HCT116 (cell line): ENCODE measurements at regions not wholly inside any gene's neighbourhood (a gene's known extent, or its start where the extent isn't known, plus 50 kb on each side); places are given as distances from the start of the nearest gene placed in this dataset.

Experiments used
- ATAC-seq: fragments of 200-7000 bp; cut with Tn5 transposase; 2 replicates; pipeline ENCODE4 v1.9.1; 2020; ENCODE audit warnings: mild to moderate bottlenecking, moderate library complexity
- BruUV-seq: library from RNA; stranded (reverse); fragments of 400-500 nt; replicated peaks from 2 replicates; lab custom pipeline; 2021; lab: Mats Ljungman, UMichigan
- CTCF ChIA-PET: fragments of 300-600 bp; sonication (Branson Sonifier 250); formaldehyde crosslinking; loops from one replicate; lab custom pipeline; 2021; ENCODE audit warnings: antibody characterized with exemption; lab: Charles Lee
- POLR2A ChIA-PET: fragments of 300-600, 350-600 bp; sonication (Branson Sonifier 250); formaldehyde crosslinking; loops from one replicate; lab custom pipeline; 2021; ENCODE audit warnings: antibody characterized with exemption; lab: Charles Lee
- RAD21 ChIA-PET, 2 experiments: fragments of 300-600 bp; sonication (Branson Sonifier 250); formaldehyde crosslinking; loops; one replicate each; lab custom pipeline; 2023; ENCODE audit warnings: low total read pairs in 2 of 2; ENCODE audit not compliant: uncharacterized antibody in 2 of 2, unreplicated experiment in 2 of 2, low non-redundant PET in 1 of 2; lab: Charles Lee
- DNase-seq: peaks from one replicate; pipeline ENCODE4 v3.0.0-alpha.2; 2010; ENCODE audit warnings: low read depth, low spot score
- H2AFZ ChIP-seq: fragments of 200-600 bp; shearing (Covaris generic), sonication (generic); 2 replicates; pipeline ENCODE4 v1.6.1; 2017; ENCODE audit warnings: low read depth, mixed run types, mixed read lengths, antibody characterized with exemption, low read length; ENCODE audit not compliant: poor library complexity, severe bottlenecking
- H3K27ac ChIP-seq: 2 replicates; pipeline ENCODE4 v1.5.1; 2012; ENCODE audit warnings: low read depth, low read length
- H3K27me3 ChIP-seq: fragments of 200-600 bp; sonication (generic); 2 replicates; pipeline ENCODE4 v1.6.1; 2016; ENCODE audit warnings: mixed run types, low read length, mixed read lengths; ENCODE audit not compliant: insufficient read depth
- H3K36me3 ChIP-seq, 2 experiments: fragments of 200-500 bp in 1 of 2; fragments of 200-600 bp in 1 of 2; sonication (Bioruptor generic) in 1 of 2; sonication (generic) in 1 of 2; 2 replicates each; pipeline versions ENCODE4 v1.5.1 to v1.6.1; 2014 to 2016; ENCODE audit warnings: low read length in 2 of 2, inconsistent platforms in 1 of 2, mixed read lengths in 1 of 2, mixed run types in 1 of 2; ENCODE audit not compliant: insufficient read depth in 2 of 2, control insufficient read depth in 1 of 2
- H3K4me1 ChIP-seq, 2 experiments: fragments of 200-600 bp in 1 of 2; sonication (generic) in 1 of 2; 2 replicates each; pipeline versions ENCODE4 v1.5.1 to v1.6.1; 2012 to 2017; ENCODE audit warnings: low read length in 2 of 2, inconsistent platforms in 1 of 2, mild to moderate bottlenecking in 1 of 2, mixed read lengths in 1 of 2, mixed run types in 1 of 2, moderate library complexity in 1 of 2; ENCODE audit not compliant: insufficient read depth in 2 of 2, control insufficient read depth in 1 of 2
- H3K4me2 ChIP-seq: fragments of 200-600 bp; sonication (generic); 2 replicates; pipeline ENCODE4 v1.6.1; 2017; ENCODE audit warnings: mixed run types, low read length, mixed read lengths
- H3K4me3 ChIP-seq, 2 experiments: fragments of 200-600 bp in 1 of 2; sonication (generic) in 1 of 2; replicated peaks in 1 of 2; 2 replicates each; pipeline ENCODE4 v1.5.1; 2011 to 2016; ENCODE audit warnings: low read length in 2 of 2, control low read depth in 1 of 2, low read depth in 1 of 2, mild to moderate bottlenecking in 1 of 2, mixed read lengths in 1 of 2, mixed run types in 1 of 2
- H3K79me2 ChIP-seq: fragments of 200-600 bp; sonication (generic); 2 replicates; pipeline ENCODE4 v1.6.1; 2017; ENCODE audit warnings: mild to moderate bottlenecking, mixed run types, low read length, moderate library complexity, mixed read lengths; ENCODE audit not compliant: insufficient read depth
- H3K9ac ChIP-seq: fragments of 200-600 bp; sonication (generic); 2 replicates; pipeline ENCODE4 v1.6.1; 2016; ENCODE audit warnings: low read length, mixed read lengths
- H3K9me2 ChIP-seq: fragments of 200-600 bp; sonication (generic), shearing (Covaris generic); 2 replicates; pipeline ENCODE4 v1.6.1; 2017; ENCODE audit warnings: mixed run types, mild to moderate bottlenecking, moderate library complexity; ENCODE audit not compliant: insufficient read depth
- H3K9me3 ChIP-seq, 2 experiments: fragments of 200-500 bp in 1 of 2; fragments of 200-600 bp in 1 of 2; sonication (Bioruptor generic) in 1 of 2; sonication (generic) in 1 of 2; 2 replicates each; pipeline ENCODE4 v1.6.1; 2014 to 2017; ENCODE audit warnings: low read length in 2 of 2, mixed read lengths in 2 of 2, inconsistent platforms in 1 of 2, low read depth in 1 of 2, mild to moderate bottlenecking in 1 of 2, mixed run types in 1 of 2, moderate library complexity in 1 of 2; ENCODE audit not compliant: control insufficient read depth in 1 of 2, insufficient read depth in 1 of 2
- H4K20me1 ChIP-seq: fragments of 200-600 bp; sonication (generic), shearing (Covaris generic); 2 replicates; pipeline ENCODE4 v1.6.1; 2017; ENCODE audit warnings: mixed run types, mild to moderate bottlenecking, moderate library complexity; ENCODE audit not compliant: insufficient read depth
- ATF3 ChIP-seq: IDR thresholded peaks from 2 replicates; pipeline ENCODE4 v1.6.1; 2012
- CBX3 ChIP-seq: IDR thresholded peaks from 2 replicates; pipeline ENCODE4 v1.6.1; 2012; ENCODE audit warnings: low read depth
- CEBPB ChIP-seq: IDR thresholded peaks from 2 replicates; pipeline ENCODE4 v1.6.1; 2012; ENCODE audit warnings: low read depth
- CTCF ChIP-seq, 3 experiments: fragments of 200-600 bp in 1 of 3; sonication (generic) in 1 of 3; IDR thresholded peaks in 2 of 3; conservative IDR thresholded peaks in 1 of 3; 2 replicates each; pipeline ENCODE4 v1.5.1; 2012 to 2017; ENCODE audit warnings: low read depth in 2 of 3, low read length in 2 of 3, antibody characterized with exemption in 1 of 3, borderline replicate concordance in 1 of 3, control low read depth in 1 of 3, mild to moderate bottlenecking in 1 of 3, mixed read lengths in 1 of 3, mixed run types in 1 of 3, moderate library complexity in 1 of 3; ENCODE audit not compliant: insufficient read depth in 1 of 3
- EGR1 ChIP-seq: IDR thresholded peaks from 2 replicates; pipeline ENCODE4 v1.6.1; 2012; ENCODE audit warnings: low read depth
- ELF1 ChIP-seq: IDR thresholded peaks from 2 replicates; pipeline ENCODE4 v1.6.1; 2012; ENCODE audit warnings: low read depth, borderline replicate concordance
- EZH2 ChIP-seq: fragments of 200-600 bp; sonication (generic); IDR thresholded peaks from 2 replicates; pipeline ENCODE4 v1.6.1; 2017; ENCODE audit warnings: antibody characterized with exemption, mixed run types
- EZH2phosphoT487 ChIP-seq: fragments of 200-600 bp; IDR thresholded peaks from 2 replicates; pipeline ENCODE4 v1.6.1; 2018; ENCODE audit warnings: antibody characterized with exemption, borderline replicate concordance
- FOSL1 ChIP-seq: IDR thresholded peaks from 2 replicates; pipeline ENCODE4 v1.6.1; 2012; ENCODE audit warnings: low read depth
- JUND ChIP-seq: IDR thresholded peaks from 2 replicates; pipeline ENCODE4 v1.6.1; 2012
- POLR2AphosphoS5 ChIP-seq: IDR thresholded peaks from 2 replicates; pipeline ENCODE4 v1.6.1; 2011; ENCODE audit warnings: mild to moderate bottlenecking, low read depth, low read length, moderate library complexity
- RAD21 ChIP-seq: IDR thresholded peaks from 2 replicates; pipeline ENCODE4 v1.6.1; 2012; ENCODE audit warnings: low read depth, mild to moderate bottlenecking
- REST ChIP-seq: IDR thresholded peaks from 2 replicates; pipeline ENCODE4 v1.6.1; 2012; ENCODE audit warnings: low read depth
- SIN3A ChIP-seq: IDR thresholded peaks from 2 replicates; pipeline ENCODE4 v1.6.1; 2012; ENCODE audit warnings: low read depth
- SP1 ChIP-seq: IDR thresholded peaks from 2 replicates; pipeline ENCODE4 v1.6.1; 2012; ENCODE audit warnings: low read depth
- TCF7L2 ChIP-seq: IDR thresholded peaks from 2 replicates; pipeline ENCODE4 v1.7.0; 2011; ENCODE audit warnings: borderline replicate concordance, inconsistent platforms; ENCODE audit not compliant: insufficient read depth, insufficient read length; ENCODE audit errors: extremely low read depth
- YY1 ChIP-seq: IDR thresholded peaks from 2 replicates; pipeline ENCODE4 v1.6.1; 2011; ENCODE audit warnings: low read length, low read depth, moderate library complexity, mild to moderate bottlenecking; ENCODE audit not compliant: insufficient replicate concordance; ENCODE audit errors: extremely low read depth
- ZBTB33 ChIP-seq: IDR thresholded peaks from 2 replicates; pipeline ENCODE4 v1.6.1; 2011; ENCODE audit warnings: mild to moderate bottlenecking, low read length, moderate library complexity; ENCODE audit not compliant: insufficient replicate concordance; ENCODE audit errors: extremely low read depth
- ZFX ChIP-seq: fragments of 450-650 bp; IDR thresholded peaks from 2 replicates; pipeline ENCODE4 v1.6.1; 2017
- ZNF274 ChIP-seq: fragments of 200-500 bp; sonication (Bioruptor generic); IDR thresholded peaks from 2 replicates; pipeline ENCODE4 v1.6.1; 2014; ENCODE audit warnings: mild to moderate bottlenecking, low read depth, low read length, inconsistent platforms
- intact Hi-C: fragments of 100-400 bp; cut with micrococcal nuclease; formaldehyde crosslinking; loops from 2 replicates; pipeline ENCODE4 v1.10.0; 2022

GRCh38 chr11:69562816-69563215 lies 78.1 kb upstream of the CCND1 start:
- H3K27ac ChIP-seq = no peak overlapping the region
- RAD21 ChIA-PET = no interaction called here
- no peak overlapping the region for H2AFZ ChIP-seq
- DNase-seq = no peak
- no peaks in the 10 kb centered on the region for H4K20me1 ChIP-seq
- TF ChIP-seq ZNF274 = no peak
- no peak for TF ChIP-seq CTCF (IDR thresholded peaks at IDR 0.05 in 2 of 3, conservative IDR thresholded peaks at IDR 0.05 in 1 of 3; ENCODE audit: borderline replicate concordance in 1 of 3, insufficient read depth in 1 of 3, low read depth in 2 of 3, low read length in 2 of 3)
- TF ChIP-seq ATF3 = no peak
- TF ChIP-seq FOSL1 = no peak
- no peak for TF ChIP-seq CBX3
- no peak for TF ChIP-seq REST
- no peak for TF ChIP-seq TCF7L2
- TF ChIP-seq ZFX = no peak
- TF ChIP-seq EZH2phosphoT487 = no peak
- TF ChIP-seq EZH2 = no peak
- no peak for TF ChIP-seq ELF1
- no peak for TF ChIP-seq EGR1
- TF ChIP-seq YY1 = no peak
- TF ChIP-seq SIN3A = no peak
- TF ChIP-seq POLR2AphosphoS5 = no peak
- no peak for TF ChIP-seq ZBTB33
- no peak for TF ChIP-seq CEBPB
- TF ChIP-seq RAD21 = no peak
- no peak for TF ChIP-seq JUND
- TF ChIP-seq SP1 = no peak
- TF ChIP-seq, all 23 proteins: peak for 0
- no peak for ATAC-seq
- no peak overlapping the region for H3K4me2 ChIP-seq
- no TSS peak for BruUV-seq
- CTCF ChIA-PET = no interaction called here
- H3K9me3 ChIP-seq = no peaks in the 10 kb centered on the region
- POLR2A ChIA-PET = no interaction called here
- no peaks in the 10 kb centered on the region for H3K36me3 ChIP-seq
- H3K9ac ChIP-seq = no peak overlapping the region
- no peak overlapping the region for H3K4me3 ChIP-seq
- no peaks in the 10 kb centered on the region for H3K9me2 ChIP-seq
- H3K4me1 ChIP-seq = peaks cover 0 to 7% of the 10 kb centered on the region in 2 experiments; a peak in 2 of 4 replicates
- no peaks in the 10 kb centered on the region for H3K79me2 ChIP-seq
- intact Hi-C loops = no loop called here
- no peaks in the 10 kb centered on the region for H3K27me3 ChIP-seq
